SK-N-SH (cell line): ENCODE measurements at regions not wholly inside any gene's neighbourhood (a gene's known extent, or its start where the extent isn't known, plus 50 kb on each side); places are given as distances from the start of the nearest gene placed in this dataset.

Experiments
- CTCF ChIA-PET: fragments of 300-600, 350-600 bp; formaldehyde crosslinking; extraction: SDS; loops from one replicate; lab custom pipeline; 2021; lab: Yijun Ruan, JAX
- POLR2A ChIA-PET: fragments of 350-600 bp; sonication (Branson Sonifier 250); formaldehyde crosslinking; extraction: SDS; loops from one replicate; lab custom pipeline; 2020; ENCODE audit warnings: antibody characterized with exemption, inconsistent platforms; lab: Yijun Ruan, JAX
- DNase-seq: peaks from one replicate; pipeline ENCODE4 v3.0.0; 2012
- H2AFZ ChIP-seq: fragments of 200-600 bp; sonication (generic); 2 replicates; pipeline ENCODE4 v1.8.1; 2016; ENCODE audit warnings: antibody characterized with exemption, mild to moderate bottlenecking, low read depth
- H3F3A ChIP-seq: fragments of 200-600 bp; sonication (generic); replicated peaks from 2 replicates; pipeline ENCODE3; 2016; ENCODE audit warnings: antibody characterized with exemption, mild to moderate bottlenecking; ENCODE audit not compliant: insufficient read depth
- H3K27ac ChIP-seq, 2 experiments: fragments of 200-500 bp in 1 of 2; fragments of 200-600 bp in 1 of 2; sonication (Bioruptor generic) in 1 of 2; sonication (generic), shearing (Covaris generic) in 1 of 2; 2 replicates each; pipeline versions ENCODE4 v1.5.1 to v1.6.1; 2014 to 2016; ENCODE audit warnings: low read depth in 2 of 2, inconsistent platforms in 1 of 2, low read length in 1 of 2, mild to moderate bottlenecking in 1 of 2, mixed read lengths in 1 of 2
- H3K27me3 ChIP-seq: fragments of 200-600 bp; sonication (generic), shearing (Covaris generic); 2 replicates; pipeline ENCODE4 v1.6.1; 2016; ENCODE audit warnings: mixed run types; ENCODE audit not compliant: insufficient read depth
- H3K36me3 ChIP-seq, 2 experiments: fragments of 200-500 bp in 1 of 2; fragments of 200-600 bp in 1 of 2; sonication (Bioruptor generic) in 1 of 2; sonication (generic) in 1 of 2; replicated peaks in 1 of 2; 2 replicates each; pipeline versions ENCODE3 to v1.5.1; 2014 to 2016; ENCODE audit warnings: low read length in 1 of 2, mild to moderate bottlenecking in 1 of 2; ENCODE audit not compliant: insufficient read depth in 2 of 2, control insufficient read depth in 1 of 2
- H3K4me1 ChIP-seq, 2 experiments: fragments of 200-500 bp in 1 of 2; fragments of 200-600 bp in 1 of 2; sonication (Bioruptor generic) in 1 of 2; sonication (generic), shearing (Covaris generic) in 1 of 2; 2 replicates each; pipeline versions ENCODE4 v1.5.1 to v1.6.1; 2014 to 2016; ENCODE audit warnings: low read depth in 1 of 2, low read length in 1 of 2, mixed run types in 1 of 2; ENCODE audit not compliant: insufficient read depth in 2 of 2, control insufficient read depth in 1 of 2
- H3K4me2 ChIP-seq: fragments of 200-600 bp; sonication (generic), shearing (Covaris generic); 2 replicates; pipeline ENCODE4 v1.6.1; 2017; ENCODE audit warnings: mixed run types
- H3K4me3 ChIP-seq, 2 experiments: fragments of 200-500 bp in 1 of 2; fragments of 200-600 bp in 1 of 2; sonication (Bioruptor generic) in 1 of 2; sonication (generic), shearing (Covaris generic) in 1 of 2; 2 replicates each; pipeline versions ENCODE4 v1.5.1 to v1.8.1; 2014 to 2016; ENCODE audit warnings: low read depth in 2 of 2, inconsistent platforms in 1 of 2, low read length in 1 of 2, mild to moderate bottlenecking in 1 of 2, mixed read lengths in 1 of 2, moderate library complexity in 1 of 2
- H3K79me2 ChIP-seq: fragments of 200-600 bp; sonication (generic); 2 replicates; pipeline ENCODE4 v1.8.1; 2017; ENCODE audit warnings: mild to moderate bottlenecking; ENCODE audit not compliant: insufficient read depth
- H3K9ac ChIP-seq: fragments of 200-600 bp; sonication (generic); 2 replicates; pipeline ENCODE4 v1.6.1; 2017; ENCODE audit warnings: mixed run types
- H3K9me2 ChIP-seq: fragments of 200-600 bp; sonication (generic); 2 replicates; pipeline ENCODE4 v1.6.1; 2017; ENCODE audit warnings: mixed run types
- H3K9me3 ChIP-seq: fragments of 200-600 bp; sonication (generic); 2 replicates; pipeline ENCODE4 v1.6.1; 2017; ENCODE audit warnings: mixed run types, mild to moderate bottlenecking, moderate library complexity
- H4K20me1 ChIP-seq: fragments of 200-600 bp; sonication (generic); 2 replicates; pipeline ENCODE4 v1.6.1; 2017; ENCODE audit warnings: mild to moderate bottlenecking, mixed run types; ENCODE audit not compliant: insufficient read depth
- CTCF ChIP-seq: fragments of 200-600 bp; sonication (generic); IDR thresholded peaks from 2 replicates; pipeline ENCODE4 v1.6.1; 2017; ENCODE audit warnings: antibody characterized with exemption, mild to moderate bottlenecking, moderate library complexity
- ELF1 ChIP-seq: IDR thresholded peaks from 2 replicates; pipeline ENCODE4 v1.4.0; 2012
- FOXJ3 ChIP-seq: sonication (generic); formaldehyde crosslinking; IDR thresholded peaks from 2 replicates; pipeline ENCODE4 v1.5.1; 2020; ENCODE audit warnings: mild to moderate bottlenecking, missing genetic modification reagents
- GABPA ChIP-seq: IDR thresholded peaks from 2 replicates; pipeline ENCODE4 v1.4.0; 2012; ENCODE audit warnings: low read depth, mild to moderate bottlenecking
- GATA2 ChIP-seq: sonication (generic); formaldehyde crosslinking; IDR thresholded peaks from 2 replicates; pipeline ENCODE4 v1.5.0; 2020; ENCODE audit warnings: mild to moderate bottlenecking, missing genetic modification reagents
- JUND ChIP-seq: IDR thresholded peaks from 2 replicates; pipeline ENCODE4 v1.4.0; 2012
- MAX ChIP-seq: IDR thresholded peaks from 2 replicates; pipeline ENCODE4 v1.4.0; 2012; ENCODE audit warnings: low read depth
- MEF2A ChIP-seq: IDR thresholded peaks from 2 replicates; pipeline ENCODE4 v1.4.0; 2012; ENCODE audit warnings: low read depth, borderline replicate concordance
- MXI1 ChIP-seq: IDR thresholded peaks from 2 replicates; pipeline ENCODE4 v1.6.1; 2012; ENCODE audit warnings: mild to moderate bottlenecking, low read depth, low read length, improper control_type of control experiment
- NFIC ChIP-seq: IDR thresholded peaks from 2 replicates; pipeline ENCODE4 v1.4.0; 2012; ENCODE audit warnings: borderline replicate concordance
- NRF1 ChIP-seq: IDR thresholded peaks from 2 replicates; pipeline ENCODE4 v1.6.1; 2012; ENCODE audit warnings: low read depth, mild to moderate bottlenecking, low read length
- PBX3 ChIP-seq: IDR thresholded peaks from 2 replicates; pipeline ENCODE4; 2012
- RAD21 ChIP-seq: IDR thresholded peaks from 2 replicates; pipeline ENCODE4 v1.6.1; 2012; ENCODE audit warnings: mild to moderate bottlenecking, low read length
- SIN3A ChIP-seq: IDR thresholded peaks from 2 replicates; pipeline ENCODE4 v1.6.1; 2012; ENCODE audit warnings: low read depth, mild to moderate bottlenecking, low read length, moderate library complexity, borderline replicate concordance
- TAF1 ChIP-seq: IDR thresholded peaks from 2 replicates; pipeline ENCODE4 v1.6.1; 2012; ENCODE audit warnings: low read depth, mild to moderate bottlenecking, low read length, moderate library complexity, borderline replicate concordance
- TCF12 ChIP-seq: IDR thresholded peaks from 2 replicates; pipeline ENCODE4 v1.4.0; 2012
- TEAD4 ChIP-seq: IDR thresholded peaks from 2 replicates; pipeline ENCODE4 v1.4.0; 2012; ENCODE audit warnings: mild to moderate bottlenecking, borderline replicate concordance; ENCODE audit not compliant: insufficient read depth
- YY1 ChIP-seq: IDR thresholded peaks from 2 replicates; pipeline ENCODE4 v1.4.0; 2012; ENCODE audit warnings: low read depth, mild to moderate bottlenecking
- ZBTB33 ChIP-seq: IDR thresholded peaks from 2 replicates; pipeline ENCODE4 v1.4.0; 2012; ENCODE audit warnings: low read depth, borderline replicate concordance
- WGBS: methylation state at CpG from one replicate; pipeline ENCODE4 v1.1.6; 2017; ENCODE audit warnings: low lambda C conversion rate; 5-methylcytosine and 5-hydroxymethylcytosine counted together

- ChIA-PET POLR2A (no interaction called here), CTCF (no interaction called here)
- TF ChIP-seq TCF12 (no peak), MAX (no peak), TAF1 (no peak), TEAD4 (no peak), RAD21 (no peak), FOXJ3 (no peak), PBX3 (no peak), NRF1 (no peak), GABPA (no peak), ELF1 (no peak), MEF2A (no peak), NFIC (no peak), GATA2 (no peak), YY1 (no peak), ZBTB33 (no peak), MXI1 (no peak), SIN3A (no peak)
- H3K9me2 ChIP-seq = no peaks in the 10 kb centered on the region
- H3K27me3 ChIP-seq = no peaks in the 10 kb centered on the region
- H2AFZ ChIP-seq = no peak overlapping the region
- H3K4me2 ChIP-seq = no peak overlapping the region
- no peak overlapping the region for H3K4me3 ChIP-seq
- no peak for DNase-seq
- WGBS = 2% methylated on average over 2 of the region's 2 CpGs
- H4K20me1 ChIP-seq = no peaks in the 10 kb centered on the region
- no peak overlapping the region for H3K27ac ChIP-seq
- H3K36me3 ChIP-seq = no peaks in the 10 kb centered on the region
- no peak overlapping the region for H3K9ac ChIP-seq
- H3K79me2 ChIP-seq = no peaks in the 10 kb centered on the region
- H3K4me1 ChIP-seq = no peaks in the 10 kb centered on the region
- H3F3A ChIP-seq = no peaks in the 10 kb centered on the region
- H3K9me3 ChIP-seq = no peaks in the 10 kb centered on the region; the same call in 1 of the 2 replicates
Measured at GRCh38 chr13:53622456-53622855, 593.8 kb downstream of the OLFM4 start.

GRCh38 chr13:53623146-53623545, 594.5 kb downstream of the OLFM4 start:
- 10% methylated on average over 2 of the region's 2 CpGs for WGBS
- no peak overlapping the region for H2AFZ ChIP-seq
- POLR2A ChIA-PET = no interaction called here
- no peaks in the 10 kb centered on the region for H3K79me2 ChIP-seq
- no peak overlapping the region for H3K9ac ChIP-seq
- CTCF ChIA-PET = no interaction called here
- H3F3A ChIP-seq = no peaks in the 10 kb centered on the region
- no peaks in the 10 kb centered on the region for H4K20me1 ChIP-seq
- no peaks in the 10 kb centered on the region for H3K4me1 ChIP-seq
- H3K9me3 ChIP-seq = no peaks in the 10 kb centered on the region; the same call in 1 of the 2 replicates
- no peak for DNase-seq
- no peaks in the 10 kb centered on the region for H3K36me3 ChIP-seq
- no peak overlapping the region for H3K4me3 ChIP-seq
- H3K4me2 ChIP-seq = no peak overlapping the region
- TF ChIP-seq ELF1 (no peak), CTCF (no peak), JUND (no peak)
- H3K27me3 ChIP-seq = no peaks in the 10 kb centered on the region
- no peaks in the 10 kb centered on the region for H3K9me2 ChIP-seq
- H3K27ac ChIP-seq = no peak overlapping the region
